Loucy (cell line): ENCODE measurements at regions not wholly inside any gene's neighbourhood (a gene's known extent, or its start where the extent isn't known, plus 50 kb on each side); places are given as distances from the start of the nearest gene placed in this dataset.

Experiments used
- CTCF ChIP-seq: fragments of 200-600 bp; sonication (generic); conservative IDR thresholded peaks from 2 replicates; pipeline ENCODE4 v1.5.1; 2014; ENCODE audit warnings: mild to moderate bottlenecking, antibody characterized with exemption, low read length
- EZH2phosphoT487 ChIP-seq: fragments of 200-600 bp; IDR thresholded peaks from 2 replicates; pipeline ENCODE4 v1.6.1; 2018; ENCODE audit warnings: antibody characterized with exemption, mild to moderate bottlenecking, moderate library complexity, borderline replicate concordance

- no peak for TF ChIP-seq CTCF
- TF ChIP-seq EZH2phosphoT487: no peak
These were observed 133.2 kb upstream of the IVNS1ABP start for GRCh38 chr1:185450060-185450788.
